Osteocyte (in vitro differentiated cells): ENCODE measurements at regions not wholly inside any gene's neighbourhood (a gene's known extent, or its start where the extent isn't known, plus 50 kb on each side); places are given as distances from the start of the nearest gene placed in this dataset.

ENCODE experiments used
- DNase-seq: peaks from one replicate; pipeline ENCODE4 v3.0.0; 2021; ENCODE audit warnings: mixed read lengths; ENCODE audit not compliant: unreplicated experiment; ENCODE audit errors: extremely low spot score
- H3K27ac Mint-ChIP-seq: one replicate; pipeline ENCODE4 v1.8.0; 2021; ENCODE audit warnings: mild to moderate bottlenecking, mixed read lengths; ENCODE audit not compliant: unreplicated experiment
- H3K27me3 Mint-ChIP-seq: one replicate; pipeline ENCODE4 v1.8.0; 2021; ENCODE audit warnings: mixed read lengths; ENCODE audit not compliant: unreplicated experiment
- H3K36me3 Mint-ChIP-seq: one replicate; pipeline ENCODE4 v1.8.0; 2021; ENCODE audit warnings: mixed read lengths; ENCODE audit not compliant: unreplicated experiment
- H3K4me1 Mint-ChIP-seq: one replicate; pipeline ENCODE4 v1.8.0; 2021; ENCODE audit warnings: mixed read lengths; ENCODE audit not compliant: unreplicated experiment
- H3K4me3 Mint-ChIP-seq: one replicate; pipeline ENCODE4 v1.8.0; 2021; ENCODE audit warnings: mild to moderate bottlenecking, moderate library complexity, mixed read lengths; ENCODE audit not compliant: unreplicated experiment
- H3K9me3 Mint-ChIP-seq: one replicate; pipeline ENCODE4 v1.8.0; 2021; ENCODE audit warnings: mixed read lengths; ENCODE audit not compliant: unreplicated experiment
- TF ChIP-seq, protein P1 (sequence below): fragments of 200-600 bp; sonication (generic); IDR thresholded peaks from 2 replicates; pipeline ENCODE4 v1.5.0; 2021; ENCODE audit warnings: antibody characterized with exemption, mild to moderate bottlenecking, moderate library complexity

DNA sequence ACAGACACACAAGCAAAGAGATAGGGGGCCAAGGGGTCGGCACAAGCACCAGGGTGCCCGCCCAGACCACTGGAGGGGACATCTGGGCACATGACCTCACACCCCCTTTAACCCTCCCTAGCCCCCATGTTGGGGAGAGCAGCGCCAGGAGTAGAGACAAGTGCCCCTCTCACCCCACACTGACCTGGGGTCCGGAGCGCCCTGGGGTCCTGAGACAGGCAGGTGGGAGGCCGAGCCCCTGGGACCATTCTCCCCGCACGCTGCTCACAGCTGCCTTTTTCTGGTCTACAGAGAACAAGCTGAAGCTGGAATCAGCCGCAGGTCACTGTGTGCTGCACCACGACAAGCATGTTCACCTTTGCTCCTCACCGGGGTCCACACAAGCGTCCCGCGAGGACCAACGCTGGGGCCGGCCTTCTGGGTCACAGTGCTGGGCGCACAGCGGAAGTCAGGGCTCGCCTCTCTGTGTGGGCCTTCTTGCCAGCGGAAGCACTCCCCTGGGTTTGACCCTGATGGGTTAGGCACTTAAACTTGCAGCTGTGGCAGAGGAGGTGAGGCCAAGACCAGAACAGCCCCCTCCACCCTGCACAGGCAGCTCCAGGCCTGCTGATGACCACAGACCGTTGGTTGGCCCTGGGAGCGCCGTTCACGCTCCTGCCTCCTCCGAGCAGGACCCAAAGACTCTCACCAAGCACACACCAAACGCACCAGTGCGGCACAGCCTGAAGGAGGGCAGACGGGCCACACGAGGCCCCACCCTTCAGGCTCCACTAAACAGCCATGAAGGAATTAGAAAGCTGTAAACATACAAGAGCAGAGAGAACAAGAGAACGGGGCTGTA, 275.3 kb downstream of the EIPR1 start:
- Mint-ChIP-seq H3K27me3 (no peaks in the 10 kb centered on the region), H3K9me3 (no peaks in the 10 kb centered on the region), H3K4me1 (no peaks in the 10 kb centered on the region), H3K36me3 (no peaks in the 10 kb centered on the region), H3K4me3 (no peak overlapping the region), H3K27ac (no peak overlapping the region)
- TF ChIP-seq, protein P1, sequence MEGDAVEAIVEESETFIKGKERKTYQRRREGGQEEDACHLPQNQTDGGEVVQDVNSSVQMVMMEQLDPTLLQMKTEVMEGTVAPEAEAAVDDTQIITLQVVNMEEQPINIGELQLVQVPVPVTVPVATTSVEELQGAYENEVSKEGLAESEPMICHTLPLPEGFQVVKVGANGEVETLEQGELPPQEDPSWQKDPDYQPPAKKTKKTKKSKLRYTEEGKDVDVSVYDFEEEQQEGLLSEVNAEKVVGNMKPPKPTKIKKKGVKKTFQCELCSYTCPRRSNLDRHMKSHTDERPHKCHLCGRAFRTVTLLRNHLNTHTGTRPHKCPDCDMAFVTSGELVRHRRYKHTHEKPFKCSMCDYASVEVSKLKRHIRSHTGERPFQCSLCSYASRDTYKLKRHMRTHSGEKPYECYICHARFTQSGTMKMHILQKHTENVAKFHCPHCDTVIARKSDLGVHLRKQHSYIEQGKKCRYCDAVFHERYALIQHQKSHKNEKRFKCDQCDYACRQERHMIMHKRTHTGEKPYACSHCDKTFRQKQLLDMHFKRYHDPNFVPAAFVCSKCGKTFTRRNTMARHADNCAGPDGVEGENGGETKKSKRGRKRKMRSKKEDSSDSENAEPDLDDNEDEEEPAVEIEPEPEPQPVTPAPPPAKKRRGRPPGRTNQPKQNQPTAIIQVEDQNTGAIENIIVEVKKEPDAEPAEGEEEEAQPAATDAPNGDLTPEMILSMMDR, result no peak
- DNase-seq, result no peak

DNA sequence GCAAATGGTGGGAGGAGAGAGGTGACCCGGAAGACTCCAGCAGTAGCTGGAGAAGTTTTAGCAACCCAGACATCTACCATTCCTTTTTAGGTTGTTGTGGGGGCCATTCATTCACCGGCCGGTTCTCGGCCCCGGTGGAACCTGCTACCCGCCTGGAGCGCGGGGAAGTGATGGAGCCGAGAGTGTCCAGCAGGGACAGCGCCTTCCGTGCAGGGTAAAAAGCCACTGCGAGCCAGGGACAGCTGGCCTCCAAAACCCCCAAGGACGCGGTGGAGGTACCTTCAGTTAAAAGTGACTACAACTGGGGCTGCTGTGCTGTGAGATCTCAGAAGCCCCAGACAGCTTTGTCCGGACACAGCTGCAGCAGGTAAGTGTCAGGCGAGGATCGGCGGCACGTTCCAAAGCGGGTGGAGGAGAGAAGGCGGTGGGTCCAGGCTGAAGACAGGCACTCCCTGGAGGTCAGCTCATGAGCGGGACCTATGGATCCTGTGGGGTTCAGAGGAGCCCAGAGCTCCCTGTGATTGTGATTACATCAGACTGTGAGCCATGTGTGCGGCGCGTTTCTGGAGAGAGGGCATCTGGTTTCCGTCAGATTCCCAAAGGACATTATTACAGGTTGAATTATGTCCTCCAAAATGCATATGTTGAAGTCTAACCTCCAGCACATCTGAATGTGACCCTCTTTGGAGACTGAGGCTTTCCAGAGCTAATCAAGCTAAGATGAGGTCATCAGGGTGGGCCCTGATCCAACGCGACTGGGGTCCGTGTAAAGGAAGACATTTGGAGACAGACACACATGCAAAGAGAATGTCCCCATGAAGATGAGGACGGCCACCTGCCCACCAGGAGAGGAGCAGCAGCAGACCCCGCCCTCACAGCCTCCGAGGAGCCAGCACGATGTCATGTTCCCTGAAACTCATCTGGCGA, 276.3 kb downstream of the EIPR1 start:
- no peaks in the 10 kb centered on the region for H3K36me3 Mint-ChIP-seq
- H3K4me3 Mint-ChIP-seq, result no peak overlapping the region
- DNase-seq, result no peak
- H3K4me1 Mint-ChIP-seq, result no peaks in the 10 kb centered on the region
- TF ChIP-seq, protein P1, result no peak
- no peak overlapping the region for H3K27ac Mint-ChIP-seq
- H3K9me3 Mint-ChIP-seq, result no peaks in the 10 kb centered on the region
- no peaks in the 10 kb centered on the region for H3K27me3 Mint-ChIP-seq

GRCh38 chr2:3100386-3100785, 277.2 kb downstream of the EIPR1 start:
- no peaks in the 10 kb centered on the region for H3K4me1 Mint-ChIP-seq
- TF ChIP-seq, protein P1, result no peak

DNA sequence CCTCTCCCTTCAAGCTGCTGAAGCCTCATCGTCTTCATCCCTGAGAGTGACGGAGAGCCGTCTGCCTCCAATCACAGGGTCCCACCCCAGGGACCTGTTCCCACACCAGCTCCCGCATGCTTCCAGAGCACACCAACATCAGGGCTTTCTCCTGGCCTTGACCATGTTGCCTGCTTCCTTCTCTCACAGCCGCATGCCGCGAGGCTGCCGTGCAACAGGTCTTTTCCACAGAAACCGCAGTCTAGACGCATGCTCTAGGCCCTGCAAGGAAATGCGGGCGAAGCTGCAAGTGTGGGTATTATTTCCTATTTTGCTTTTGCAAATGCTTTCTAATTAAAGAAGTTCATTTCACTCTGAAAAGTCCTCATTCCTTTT, 277.8 kb downstream of the EIPR1 start:
- Mint-ChIP-seq H3K4me3 (no peak overlapping the region), H3K27me3 (no peaks in the 10 kb centered on the region), H3K9me3 (no peaks in the 10 kb centered on the region), H3K27ac (no peak overlapping the region), H3K36me3 (no peaks in the 10 kb centered on the region), H3K4me1 (no peaks in the 10 kb centered on the region)
- TF ChIP-seq, protein P1, result no peak
- peak; percentile 66 for DNase-seq

More at GRCh38 chr2:3100386-3100785, 277.2 kb downstream of the EIPR1 start:
- Mint-ChIP-seq H3K27ac (no peak overlapping the region), H3K36me3 (no peaks in the 10 kb centered on the region), H3K27me3 (no peaks in the 10 kb centered on the region), H3K4me3 (no peak overlapping the region), H3K9me3 (no peaks in the 10 kb centered on the region)
- DNase-seq, result no peak
